ENCODE measurements at regions not wholly inside any gene's neighbourhood (a gene's known extent, or its start where the extent isn't known, plus 50 kb on each side); places are given as distances from the start of the nearest gene placed in this dataset.

DNA sequence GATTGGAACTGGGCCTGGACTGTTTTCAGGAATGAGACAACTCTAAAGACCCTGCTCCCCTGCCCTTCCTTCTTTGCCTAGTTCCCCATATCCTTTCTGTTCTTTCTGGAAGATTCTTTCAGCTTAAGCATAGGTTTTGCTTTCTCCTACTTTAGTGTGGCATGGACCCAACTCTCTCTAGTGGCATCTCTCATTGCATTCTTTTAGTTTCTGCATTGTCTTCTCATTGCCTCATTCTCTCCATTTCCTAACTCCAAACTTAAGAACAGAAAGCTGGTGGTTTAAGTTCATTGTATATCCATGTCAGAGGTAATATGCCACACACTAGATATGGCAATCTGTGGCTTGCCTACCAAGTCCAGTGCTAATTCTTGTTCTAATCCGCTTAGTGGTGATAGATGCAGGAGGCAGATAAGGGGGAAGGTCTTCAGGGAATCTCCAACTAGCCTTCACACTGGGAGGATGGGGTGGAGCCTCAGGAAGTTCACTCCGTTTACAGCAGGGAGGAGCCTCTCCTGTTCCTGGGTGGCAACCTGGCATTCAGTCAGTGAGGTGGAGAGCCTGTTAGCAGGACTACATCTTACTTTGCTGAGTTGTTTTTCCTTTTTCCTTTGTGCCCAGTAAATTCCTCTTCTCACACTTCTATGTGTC, 165.1 kb upstream of the LMNTD1 start:
- Histone ChIP-seq H3K27ac (no peak overlapping the region), H3K9me3 (no peaks in the 10 kb centered on the region), H3K27me3 (peaks cover 0 to 14% (median 0%) of the 10 kb centered on the region in 7 donors), H3K4me1 (no peaks in the 10 kb centered on the region), H3K36me3 (no peaks in the 10 kb centered on the region), H3K4me3 (no peak overlapping the region)
- ATAC-seq (no peak), DNase-seq (no peak)
- 32 to 34% methylated on average over 2 of the region's 2 CpGs for WGBS, 2 donors
- TF ChIP-seq, protein P1, sequence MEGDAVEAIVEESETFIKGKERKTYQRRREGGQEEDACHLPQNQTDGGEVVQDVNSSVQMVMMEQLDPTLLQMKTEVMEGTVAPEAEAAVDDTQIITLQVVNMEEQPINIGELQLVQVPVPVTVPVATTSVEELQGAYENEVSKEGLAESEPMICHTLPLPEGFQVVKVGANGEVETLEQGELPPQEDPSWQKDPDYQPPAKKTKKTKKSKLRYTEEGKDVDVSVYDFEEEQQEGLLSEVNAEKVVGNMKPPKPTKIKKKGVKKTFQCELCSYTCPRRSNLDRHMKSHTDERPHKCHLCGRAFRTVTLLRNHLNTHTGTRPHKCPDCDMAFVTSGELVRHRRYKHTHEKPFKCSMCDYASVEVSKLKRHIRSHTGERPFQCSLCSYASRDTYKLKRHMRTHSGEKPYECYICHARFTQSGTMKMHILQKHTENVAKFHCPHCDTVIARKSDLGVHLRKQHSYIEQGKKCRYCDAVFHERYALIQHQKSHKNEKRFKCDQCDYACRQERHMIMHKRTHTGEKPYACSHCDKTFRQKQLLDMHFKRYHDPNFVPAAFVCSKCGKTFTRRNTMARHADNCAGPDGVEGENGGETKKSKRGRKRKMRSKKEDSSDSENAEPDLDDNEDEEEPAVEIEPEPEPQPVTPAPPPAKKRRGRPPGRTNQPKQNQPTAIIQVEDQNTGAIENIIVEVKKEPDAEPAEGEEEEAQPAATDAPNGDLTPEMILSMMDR (IDR thresholded peaks at IDR 0.05) = no peak
- intact Hi-C loops (cut with DNase I) = no loop called here

DNA sequence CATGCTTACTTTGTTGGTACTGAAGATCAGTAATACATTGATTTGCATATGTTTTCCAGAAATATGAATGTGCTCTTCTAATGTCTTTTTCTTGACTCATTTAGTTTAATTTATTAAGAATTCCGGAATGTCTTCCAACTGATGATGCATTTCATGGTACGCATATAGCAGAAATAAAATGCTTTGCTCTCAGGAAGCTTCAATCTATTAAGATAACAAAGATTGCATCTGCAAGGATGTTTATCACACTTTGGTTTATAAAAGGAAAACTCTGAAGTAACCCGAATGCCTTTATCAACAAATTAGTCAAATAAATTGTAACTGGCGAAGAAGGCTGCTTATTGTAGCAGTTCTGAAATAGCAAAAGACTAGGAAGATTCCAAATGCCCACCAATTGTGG, 166.4 kb upstream of the LMNTD1 start:
- no peak for DNase-seq
- H3K4me1 ChIP-seq = no peaks in the 10 kb centered on the region
- no peak overlapping the region for H3K4me3 ChIP-seq
- intact Hi-C loops (cut with DNase I) = no loop called here
- H3K27me3 ChIP-seq = peaks cover 0 to 14% (median 0%) of the 10 kb centered on the region in 7 donors
- WGBS, 2 donors = 68 to 80% methylated on average over 4 of the region's 4 CpGs
- TF ChIP-seq, protein P1 (IDR thresholded peaks at IDR 0.05) = no peak
- H3K27ac ChIP-seq = no peak overlapping the region
- H3K9me3 ChIP-seq = no peaks in the 10 kb centered on the region
- ATAC-seq = no peak
- H3K36me3 ChIP-seq = no peaks in the 10 kb centered on the region

DNA sequence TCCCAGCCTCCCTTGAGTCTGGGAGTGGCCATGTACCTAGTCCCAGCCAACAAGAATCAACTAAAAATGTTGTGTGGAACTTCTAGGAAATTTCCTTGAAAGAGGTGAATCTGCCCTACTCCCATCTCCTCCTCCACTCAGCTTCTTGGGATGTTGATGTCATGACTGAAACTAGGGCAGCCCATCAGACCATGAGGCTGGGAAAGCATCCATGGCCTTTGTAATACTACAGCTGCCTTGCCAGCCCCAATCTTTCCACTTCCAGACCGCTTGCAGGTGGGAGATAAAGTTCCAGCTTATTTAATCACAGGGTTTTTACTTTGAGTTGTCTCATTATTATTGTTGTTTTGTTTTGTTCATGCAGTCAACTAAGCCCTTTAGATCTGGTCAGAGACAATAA, 170.3 kb upstream of the LMNTD1 start:
- H3K36me3 ChIP-seq = no peaks in the 10 kb centered on the region
- peak in 4 of 8 donors; percentile 53 to 79 (median 65) for ATAC-seq
- intact Hi-C loops (cut with DNase I) = no loop called here
- no peak overlapping the region for H3K27ac ChIP-seq
- no peaks in the 10 kb centered on the region for H3K9me3 ChIP-seq
- no peak overlapping the region for H3K4me3 ChIP-seq
- DNase-seq = peak in 1 of 2 donors; percentile 15
- H3K4me1 ChIP-seq = peaks cover 0 to 11% (median 0%) of the 10 kb centered on the region in 9 donors
- WGBS, 2 donors = 54 to 62% methylated on average over 1 of the region's 1 CpG
- peaks cover 0 to 5% (median 0%) of the 10 kb centered on the region in 7 donors for H3K27me3 ChIP-seq
- TF ChIP-seq, protein P1 (IDR thresholded peaks at IDR 0.05) = no peak

DNA sequence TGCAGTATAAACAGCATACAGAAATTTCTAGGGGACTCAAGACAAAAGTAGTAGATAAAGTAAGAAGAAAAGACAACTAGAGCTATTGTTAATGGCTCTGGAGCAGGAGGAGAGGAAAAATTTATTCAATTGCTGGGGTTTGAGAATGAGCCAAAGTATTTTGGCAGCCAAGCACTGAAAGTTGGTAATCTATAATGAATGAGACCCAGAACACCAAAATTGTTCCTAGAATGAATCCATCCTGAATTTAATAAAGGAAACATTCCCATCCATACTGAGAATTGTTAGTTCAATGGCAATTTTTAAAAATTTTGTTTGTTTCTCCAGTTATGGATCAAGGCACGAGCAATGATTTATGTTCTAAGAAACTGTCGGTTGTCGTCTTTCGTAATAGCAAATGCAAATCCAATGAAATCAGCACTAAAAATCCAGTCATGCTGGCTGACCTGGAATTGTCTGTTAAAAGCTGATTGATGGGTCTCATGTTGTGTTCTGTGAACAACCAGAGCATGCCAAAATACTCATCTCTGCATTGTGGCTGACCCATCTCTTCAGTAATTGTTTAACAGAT, 170.9 kb upstream of the LMNTD1 start:
- intact Hi-C loops (cut with DNase I) = no loop called here
- H3K4me1 ChIP-seq = peaks cover 0 to 11% (median 0%) of the 10 kb centered on the region in 9 donors
- peaks cover 0 to 1% (median 0%) of the 10 kb centered on the region in 7 donors for H3K27me3 ChIP-seq
- no peak overlapping the region for H3K27ac ChIP-seq
- TF ChIP-seq, protein P1 (IDR thresholded peaks at IDR 0.05) = no peak
- WGBS, 2 donors = 70 to 72% methylated on average over 4 of the region's 4 CpGs
- no peaks in the 10 kb centered on the region for H3K9me3 ChIP-seq
- no peak for ATAC-seq
- DNase-seq = no peak
- no peak overlapping the region for H3K4me3 ChIP-seq
- no peaks in the 10 kb centered on the region for H3K36me3 ChIP-seq
